NCI-H146 treated with DMSO at 0.1 percent for 48 hours (cell line): ENCODE measurements at regions not wholly inside any gene's neighbourhood (a gene's known extent, or its start where the extent isn't known, plus 50 kb on each side); places are given as distances from the start of the nearest gene placed in this dataset.

ENCODE experiments used
- DNase-seq: peaks from one replicate; lab custom pipeline; 2025; ENCODE audit not compliant: unreplicated experiment; lab: John Stamatoyannopoulos, UW

DNA sequence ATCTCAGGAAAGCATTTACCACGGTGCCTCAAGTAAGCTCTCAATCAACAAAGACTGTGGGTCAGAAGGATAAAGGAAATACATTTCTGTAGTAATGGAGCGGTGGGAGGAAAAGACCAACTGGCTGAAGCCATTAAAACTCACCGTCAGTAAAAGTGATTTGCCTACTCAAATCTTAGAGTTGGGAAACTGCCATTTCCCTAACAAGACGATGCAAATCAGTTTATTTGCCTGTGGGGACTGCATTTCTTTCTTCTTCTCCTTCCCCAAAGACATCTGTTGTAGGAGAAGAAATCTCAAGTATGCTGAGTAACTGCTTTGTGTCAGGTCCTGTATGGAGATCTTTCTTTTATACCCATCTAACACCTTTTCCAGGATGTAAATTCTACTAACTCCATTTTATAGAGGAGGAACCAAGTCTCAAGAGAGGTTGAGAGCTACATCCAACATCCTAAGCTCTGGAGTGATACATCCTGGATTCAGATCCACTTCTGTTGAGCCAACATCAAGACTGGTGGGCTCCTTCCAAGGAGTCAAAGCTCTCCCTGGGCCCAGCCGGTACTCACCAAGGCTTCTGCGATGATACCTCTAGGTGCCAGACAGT, 219.3 kb upstream of the FGGY start:
- no peak for DNase-seq

DNA sequence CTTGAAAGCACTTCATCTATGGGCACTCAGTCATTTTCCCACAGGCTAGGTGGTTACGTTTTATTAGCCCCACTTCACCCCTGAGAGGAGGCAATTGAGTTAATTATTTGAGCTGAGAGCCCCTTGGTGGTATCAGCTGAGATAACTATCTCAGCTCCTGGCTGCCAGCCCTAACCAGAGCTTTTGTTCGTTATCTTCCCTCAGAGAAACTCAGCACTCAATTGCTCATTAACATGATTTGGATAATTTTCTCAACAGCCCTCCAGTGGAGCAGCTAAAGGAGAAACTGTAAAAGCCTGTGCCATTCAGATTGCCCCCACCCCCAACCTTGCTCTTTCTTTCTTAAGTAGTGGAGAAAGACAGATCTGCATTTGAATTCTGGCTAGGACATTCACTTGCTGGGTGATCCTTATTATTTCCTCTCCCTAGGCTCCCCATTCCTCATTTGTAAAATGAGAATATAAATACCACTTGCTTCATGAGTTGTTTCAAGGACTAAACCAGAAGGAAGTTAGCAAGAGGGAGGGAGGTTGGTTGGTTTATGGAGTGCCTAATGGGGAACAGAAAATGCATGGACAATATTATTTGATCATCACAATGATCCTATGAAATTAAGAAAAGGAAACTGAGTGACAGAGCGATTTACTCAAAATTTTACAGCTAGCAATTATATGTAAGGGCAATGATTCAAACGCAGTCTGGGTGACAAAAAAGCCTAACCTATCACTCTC, 218.7 kb upstream of the FGGY start:
- peak; percentile 82 for DNase-seq

DNA sequence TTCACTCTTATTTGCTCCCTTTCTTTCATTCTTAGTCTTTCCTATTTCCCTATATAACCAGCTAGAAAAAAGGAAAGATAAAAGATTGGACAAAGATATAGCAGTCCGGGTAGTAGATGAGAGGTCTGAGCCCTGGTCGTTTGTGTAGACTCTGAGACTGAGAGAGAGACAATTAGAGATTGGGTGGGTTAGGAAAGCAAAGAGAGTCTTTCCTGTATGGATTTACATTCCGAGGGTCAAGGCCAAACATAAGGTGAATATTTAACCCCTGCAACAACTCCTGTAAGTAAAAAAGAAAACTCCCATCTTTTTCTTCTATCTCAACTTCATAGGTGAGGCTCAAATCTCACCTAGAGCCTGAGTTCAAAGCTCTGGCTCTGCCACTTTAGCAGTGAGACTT, 218.0 kb upstream of the FGGY start:
- no peak for DNase-seq

DNA sequence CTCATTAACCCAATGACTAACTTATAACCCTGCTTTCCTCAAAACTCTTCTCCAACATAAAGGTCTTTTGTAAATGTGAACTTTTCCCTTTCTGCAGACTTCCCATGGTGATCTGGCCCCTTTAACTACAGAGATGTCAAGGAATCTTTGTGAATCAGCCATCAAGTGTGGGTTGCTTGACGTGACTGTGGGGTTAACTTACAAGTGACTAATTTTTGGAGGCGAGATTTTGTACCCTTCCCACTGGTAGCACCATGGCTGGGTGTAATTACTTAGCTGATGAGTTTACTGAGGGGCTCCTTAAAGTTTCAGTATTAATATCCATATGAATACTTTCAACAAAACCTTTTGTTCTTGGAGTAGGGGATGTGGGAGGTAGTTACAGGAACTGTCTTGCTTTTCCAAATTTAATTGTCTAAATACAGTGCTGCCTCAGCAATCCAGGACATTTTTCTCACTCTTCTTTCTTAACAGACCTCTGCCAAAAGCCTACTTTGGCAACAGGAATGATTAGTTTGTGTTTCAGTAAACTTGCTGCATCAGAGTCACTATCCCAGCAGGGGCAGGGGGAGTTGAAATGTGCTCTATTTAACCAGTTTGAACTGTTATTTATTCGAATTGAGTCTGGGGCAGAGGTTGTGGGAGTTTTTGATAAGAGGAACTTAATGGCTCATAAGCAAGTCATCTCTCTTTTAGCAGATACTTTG, 217.3 kb upstream of the FGGY start:
- no peak for DNase-seq

DNA sequence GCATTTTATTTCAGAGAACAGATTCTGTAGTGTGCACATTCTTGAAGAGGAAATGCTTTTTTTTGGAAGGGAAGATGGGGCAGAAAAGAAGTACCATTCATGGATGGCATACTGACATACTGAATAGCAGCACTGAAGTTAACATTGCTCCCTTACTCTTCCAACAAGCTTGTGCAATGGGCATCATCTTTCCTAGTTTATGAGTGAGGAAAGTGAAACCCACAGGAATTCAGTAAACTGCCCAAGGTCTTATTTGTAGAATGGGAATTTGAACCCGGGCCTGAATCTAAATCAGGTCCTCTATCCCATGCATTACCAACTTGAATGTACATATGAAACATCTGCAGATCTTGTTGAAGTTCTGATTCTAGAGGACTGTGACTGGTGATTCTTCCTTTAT, 215.7 kb upstream of the FGGY start:
- DNase-seq = no peak

DNA sequence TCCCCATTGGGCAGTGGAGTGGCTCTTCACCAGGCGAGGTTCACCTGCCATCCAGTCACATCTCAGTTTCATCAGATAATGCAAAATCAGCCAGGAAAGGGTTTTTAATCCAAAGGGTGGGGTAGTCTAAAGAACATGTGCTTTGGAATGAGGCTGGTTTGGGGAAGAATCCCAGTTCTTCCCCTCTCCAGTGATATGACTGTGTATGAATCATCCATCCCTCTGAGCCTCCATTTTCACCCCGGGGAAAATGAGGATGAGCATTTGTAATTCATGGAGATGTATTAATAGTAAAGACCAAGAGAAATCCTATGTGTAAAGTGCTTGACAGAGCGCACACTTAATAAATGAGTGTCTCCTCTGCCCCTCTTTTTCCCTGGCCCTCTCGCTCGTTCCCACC, 215.1 kb upstream of the FGGY start:
- no peak for DNase-seq

DNA sequence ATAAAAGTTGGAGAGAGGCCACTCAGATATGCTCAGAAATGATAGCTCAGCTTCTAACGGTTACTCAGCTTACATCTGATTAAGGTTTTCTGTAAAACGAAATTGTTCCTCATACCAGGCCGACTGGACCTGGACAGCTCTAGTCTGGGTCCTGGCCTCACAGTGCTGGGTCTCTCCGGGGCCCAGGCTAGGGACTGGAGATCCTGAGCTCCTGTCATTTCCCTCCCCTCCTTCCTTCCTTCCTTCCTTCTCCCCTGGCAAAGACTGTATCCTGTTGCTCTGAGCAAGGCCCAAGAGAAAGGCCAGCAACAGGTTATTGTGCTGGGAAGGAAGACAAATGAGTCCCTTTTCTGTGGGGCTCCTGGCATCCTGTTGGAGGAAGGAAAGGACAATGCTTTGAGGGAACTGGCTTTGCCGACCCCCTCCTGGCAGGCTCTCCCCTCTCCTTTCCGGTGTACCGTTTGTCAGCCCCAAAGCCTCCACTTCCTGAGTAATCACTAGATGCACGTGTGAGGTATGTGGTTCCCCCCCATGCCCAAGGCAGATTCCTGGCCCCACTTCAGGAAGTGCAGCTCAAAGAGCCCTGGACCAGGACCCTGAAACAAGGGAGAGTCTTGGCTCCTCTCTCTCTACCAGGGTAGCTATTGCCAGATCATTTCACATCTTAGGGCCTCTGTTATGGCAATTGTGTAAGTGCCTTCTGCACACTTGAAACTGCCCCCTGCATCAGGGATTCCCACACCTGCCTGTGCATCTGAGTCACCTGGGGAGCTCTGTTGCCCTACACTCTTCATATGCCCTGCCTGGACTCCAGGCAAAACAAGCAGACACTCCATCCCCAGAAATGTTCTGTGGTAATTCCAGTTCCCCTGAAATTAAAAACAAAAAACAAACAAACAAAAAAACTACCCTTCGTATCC, 212.7 kb upstream of the FGGY start:
- DNase-seq = no peak

DNA sequence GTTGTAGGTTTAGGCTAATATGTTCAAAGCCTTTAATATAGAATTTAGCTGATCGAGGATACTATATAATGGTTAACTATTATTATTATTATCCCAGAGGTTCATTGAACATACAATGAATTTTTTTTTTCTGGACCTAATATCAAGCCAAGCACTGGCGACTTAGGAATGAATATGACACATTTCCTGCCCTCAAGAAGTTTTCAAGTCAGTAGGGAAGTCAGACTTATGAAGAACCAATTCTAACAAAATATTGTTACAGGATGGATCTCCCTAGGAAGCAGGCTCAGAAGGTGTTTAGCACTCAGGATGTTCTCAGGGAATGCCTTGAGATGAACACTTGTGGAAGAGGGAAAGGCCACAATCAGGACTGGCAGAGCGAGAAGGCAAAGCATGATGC, 211.8 kb upstream of the FGGY start:
- no peak for DNase-seq

DNA sequence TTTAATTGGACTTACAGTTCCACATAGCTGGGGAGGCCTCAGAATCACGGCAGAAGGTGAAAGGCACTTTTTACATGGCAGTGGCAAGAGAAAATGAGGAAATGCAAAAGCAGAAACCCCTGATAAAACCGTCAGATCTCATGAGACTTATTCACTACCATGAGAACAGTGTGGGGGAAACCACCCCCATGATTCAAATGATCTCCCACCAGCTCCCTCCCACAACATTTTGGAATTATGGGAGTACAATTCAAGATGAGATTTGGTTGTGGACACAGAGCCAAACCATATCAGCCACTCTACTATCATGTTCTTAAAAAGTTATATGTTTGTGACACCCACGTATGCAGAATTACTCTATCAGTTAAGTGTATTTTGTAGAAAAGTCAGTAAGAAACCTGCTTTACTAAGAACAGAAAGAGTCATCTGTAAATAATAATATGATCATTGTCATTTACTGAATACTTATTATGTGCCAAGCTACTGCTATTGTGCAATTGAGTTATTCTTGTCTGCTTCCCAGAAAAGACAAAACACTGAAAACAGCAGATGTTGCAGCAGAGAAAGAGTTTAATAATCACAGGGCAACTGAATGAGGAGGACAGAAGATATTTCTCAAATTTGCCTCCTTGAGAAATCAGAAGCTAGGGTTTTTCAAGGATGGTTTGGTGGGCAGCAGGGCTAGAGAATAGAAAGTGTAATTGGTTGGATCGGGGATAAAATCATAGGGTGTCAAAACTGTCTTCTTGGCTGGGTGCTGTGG, 207.7 kb upstream of the FGGY start:
- no peak for DNase-seq

DNA sequence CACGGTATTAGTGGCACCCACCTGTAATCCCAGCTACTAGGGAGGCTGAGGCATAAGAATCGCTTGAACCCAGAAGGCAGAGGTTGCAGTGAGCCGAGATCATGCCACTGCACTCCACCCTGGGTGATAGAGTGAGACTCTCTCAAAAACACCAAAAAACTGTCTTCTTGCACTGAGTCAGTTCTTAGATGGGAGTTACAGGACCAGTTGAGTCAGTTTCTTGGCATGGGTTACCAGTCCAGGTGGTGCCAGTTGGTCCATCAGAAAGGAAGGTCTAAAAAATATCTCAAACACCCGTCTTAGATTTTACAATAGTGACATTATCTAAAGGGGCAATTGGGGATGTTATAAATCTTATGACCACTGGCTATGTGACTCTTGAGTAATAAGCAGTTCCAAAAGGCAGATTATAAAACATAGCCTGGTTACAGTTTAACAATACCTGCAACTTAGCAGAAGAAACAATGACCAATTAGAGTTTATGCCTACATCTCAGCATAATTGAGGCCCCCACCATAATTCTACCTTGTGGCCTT, 206.9 kb upstream of the FGGY start:
- DNase-seq = no peak

DNA sequence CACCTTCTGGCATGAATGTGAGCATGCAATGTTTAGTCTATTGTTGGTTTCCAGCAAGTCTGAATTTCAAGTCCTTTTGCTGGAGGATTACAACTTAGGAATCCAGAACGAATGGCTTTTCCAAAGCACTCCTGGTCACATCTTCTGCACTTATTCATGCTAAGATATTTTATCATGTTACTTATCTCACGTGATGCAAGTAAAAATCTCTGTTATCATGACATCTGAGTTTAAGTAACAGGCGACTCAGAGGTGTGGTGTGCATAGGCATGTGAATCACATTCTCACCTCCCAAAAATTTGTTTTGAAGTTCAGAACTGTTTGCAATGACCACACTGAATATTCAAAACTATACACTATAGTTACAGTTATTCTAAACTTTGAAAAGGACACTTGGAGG, 204.8 kb upstream of the FGGY start:
- DNase-seq = no peak

DNA sequence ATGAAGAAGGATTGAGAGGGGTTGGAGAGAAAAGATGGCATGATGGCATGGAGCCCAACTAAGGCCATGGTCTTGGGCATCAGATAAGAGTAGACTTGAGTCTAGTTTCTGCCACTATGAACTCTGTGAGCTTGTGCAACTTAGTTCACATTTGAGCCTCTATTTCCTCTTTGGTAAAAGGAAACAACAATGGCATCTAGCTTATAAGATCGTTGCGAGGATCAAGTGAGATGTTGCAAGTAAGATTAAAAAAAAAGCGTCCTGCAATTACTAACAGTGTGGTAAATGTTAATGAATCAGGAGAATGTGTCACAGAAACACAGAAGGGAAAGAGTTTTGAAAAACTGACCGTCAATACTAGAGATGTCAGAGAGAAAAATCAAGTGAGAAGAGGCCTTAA, 202.9 kb upstream of the FGGY start:
- no peak for DNase-seq

DNA sequence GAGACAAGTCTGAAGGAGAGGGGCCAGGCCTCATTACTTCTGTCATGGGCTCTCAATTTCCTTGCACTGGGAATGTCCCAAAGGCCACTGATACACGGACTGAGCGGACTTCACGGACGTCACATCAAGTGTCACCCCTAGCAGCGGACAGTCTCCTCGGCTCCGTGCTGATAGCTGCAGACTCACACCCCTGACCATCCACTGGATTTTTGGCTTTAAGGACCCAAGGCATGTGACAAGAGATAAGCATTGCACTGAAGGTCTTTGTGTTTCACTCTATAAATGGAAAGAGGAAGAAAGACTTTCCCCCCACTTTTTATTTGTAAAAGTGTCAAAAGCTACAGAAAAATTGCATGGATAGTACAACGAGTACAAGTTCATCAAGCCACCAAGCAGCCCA, 200.4 kb upstream of the FGGY start:
- no peak for DNase-seq

DNA sequence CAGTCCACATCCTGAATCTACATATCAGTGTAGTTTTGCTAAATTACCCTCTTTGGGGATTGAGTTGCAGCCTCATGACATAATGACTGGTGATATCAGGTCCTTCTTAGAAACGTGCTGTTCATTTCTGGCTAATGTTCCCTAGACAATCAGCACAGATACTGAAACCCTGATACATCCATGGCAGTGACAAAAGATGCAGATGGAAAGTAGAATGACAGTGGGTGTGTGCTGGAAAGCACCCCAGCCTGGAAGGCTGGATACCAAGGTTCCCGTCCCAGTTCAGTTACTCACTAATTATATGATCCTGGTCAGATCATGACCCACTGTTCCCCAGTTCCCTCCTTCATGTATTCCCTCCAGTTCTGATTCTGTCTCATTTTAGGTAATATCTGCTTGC, 198.2 kb upstream of the FGGY start:
- DNase-seq = no peak

DNA sequence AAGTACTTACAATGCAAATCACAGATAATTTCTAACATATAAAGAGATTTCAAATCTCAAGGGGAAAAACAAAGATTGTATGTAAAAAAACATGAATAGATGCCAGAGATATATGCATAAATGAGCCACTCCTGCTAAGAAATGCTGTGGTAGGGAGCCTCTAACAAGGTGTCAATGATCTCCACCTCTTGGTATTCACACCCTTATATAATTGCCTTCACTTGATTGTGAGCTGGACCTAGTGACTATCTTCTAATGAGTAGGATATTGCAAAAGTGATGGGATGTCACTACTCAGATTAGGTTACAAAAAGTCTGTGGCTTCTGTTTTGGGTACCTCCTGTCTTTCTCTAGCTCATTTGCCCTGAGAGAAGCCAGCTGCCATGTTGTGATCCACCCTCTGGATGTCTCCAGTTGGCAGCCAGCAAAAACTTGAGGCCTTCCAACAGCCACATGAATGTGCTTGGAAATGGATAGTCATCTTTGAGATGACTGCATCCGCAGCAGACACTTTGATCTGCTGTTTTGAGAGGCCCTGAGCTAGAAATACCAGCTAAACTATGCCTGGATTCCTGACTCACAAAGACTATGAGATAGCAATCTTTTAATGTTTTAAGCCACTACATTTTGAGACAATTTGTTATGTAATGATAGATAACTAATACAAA, 196.1 kb upstream of the FGGY start:
- DNase-seq = no peak

DNA sequence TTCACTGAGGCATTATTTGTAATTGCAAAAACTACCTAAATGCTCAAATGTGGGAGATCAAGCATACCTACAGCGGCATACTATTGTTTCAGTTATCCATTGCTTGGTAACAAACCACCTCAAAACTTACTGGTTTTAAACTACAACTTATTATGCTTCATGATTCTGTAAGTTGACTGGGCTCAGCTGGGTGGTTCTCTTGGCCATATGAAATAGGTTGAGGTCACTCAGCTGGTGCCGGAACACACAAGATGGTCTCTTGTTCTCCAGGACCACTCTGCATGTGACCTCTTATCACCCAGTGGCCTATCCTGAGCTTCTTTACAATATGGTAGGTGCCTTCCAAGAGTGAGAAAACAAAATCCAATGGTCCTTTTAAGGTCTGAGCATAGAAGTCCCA, 195.4 kb upstream of the FGGY start:
- DNase-seq = no peak

DNA sequence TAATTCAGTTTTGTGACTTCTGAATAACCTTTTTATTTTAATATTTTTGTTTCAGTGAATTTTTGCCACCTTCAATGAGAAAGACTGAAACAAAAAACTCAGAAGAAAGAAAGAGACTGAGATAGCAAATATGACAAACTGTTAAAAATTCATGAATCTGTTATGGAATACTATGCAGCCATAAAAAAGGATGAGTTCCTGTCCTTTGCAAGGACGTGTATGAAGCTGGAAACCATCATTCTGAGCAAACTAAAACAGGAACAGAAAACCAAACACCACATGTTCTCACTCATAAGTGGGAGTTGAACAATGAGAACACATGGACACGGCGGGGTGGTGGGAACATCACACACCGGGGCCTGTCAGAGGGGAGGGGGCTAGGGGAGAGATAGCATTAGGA, 193.4 kb upstream of the FGGY start:
- DNase-seq = no peak

DNA sequence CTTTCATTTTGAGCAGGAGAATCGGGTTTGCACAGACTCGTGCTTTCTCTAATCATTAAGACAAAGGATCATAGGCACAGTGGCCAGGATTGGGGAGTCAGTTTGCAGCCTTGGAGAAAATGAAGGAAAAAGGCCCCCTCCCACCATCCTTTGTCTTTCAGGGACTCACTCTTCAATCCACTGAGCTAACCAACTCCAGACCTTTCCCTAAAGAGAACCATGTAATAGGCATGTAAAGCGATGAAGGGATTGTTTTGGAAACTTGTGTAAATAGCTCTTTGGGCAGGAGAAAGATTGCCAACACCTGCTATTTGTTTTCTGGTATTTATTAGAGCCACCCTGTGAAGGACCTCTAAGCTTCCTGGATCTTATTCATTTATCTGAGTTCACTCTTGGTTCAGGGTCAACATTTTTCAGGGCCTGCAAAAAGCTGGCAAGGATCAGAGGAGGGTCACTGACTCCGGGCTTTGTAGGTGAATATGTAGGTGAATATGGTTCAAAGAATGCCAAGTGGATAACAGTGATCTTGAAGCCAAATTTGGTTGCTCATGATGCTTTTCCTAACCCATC, 192.6 kb upstream of the FGGY start:
- DNase-seq = no peak
